Fibroblast of peridontal ligament (primary cell): ENCODE measurements at regions not wholly inside any gene's neighbourhood (a gene's known extent, or its start where the extent isn't known, plus 50 kb on each side); places are given as distances from the start of the nearest gene placed in this dataset.
"Not testable (repeated sequence)": the region's sequence is repeated elsewhere in the genome, so short reads cannot be mapped to it uniquely, and the experiment has no call there.

Source experiments
- DNase-seq: peaks from one replicate; pipeline ENCODE4 v3.0.0-alpha.2; 2010; ENCODE audit errors: extremely low read depth

DNA sequence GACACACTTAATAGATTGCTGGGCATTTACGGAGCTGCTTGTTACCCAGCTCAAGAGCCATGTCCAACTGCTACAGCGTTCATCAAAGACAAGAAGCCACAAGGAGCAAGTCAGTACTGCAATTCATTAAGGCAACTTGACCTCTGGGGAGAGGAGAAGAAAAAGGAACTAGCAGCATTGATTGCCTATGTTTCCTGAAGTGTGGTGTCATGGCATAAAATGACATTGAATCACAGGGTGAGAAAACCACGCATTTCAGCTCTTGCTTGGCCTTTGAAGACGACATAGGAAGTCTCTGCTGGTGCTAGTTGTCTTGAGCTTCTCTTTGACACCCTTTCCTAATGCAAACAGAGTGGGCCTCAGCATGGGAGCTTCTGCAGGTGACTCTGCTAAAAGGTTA lies 139.1 kb downstream of the CDH26 start:
- DNase-seq: no peak

DNA sequence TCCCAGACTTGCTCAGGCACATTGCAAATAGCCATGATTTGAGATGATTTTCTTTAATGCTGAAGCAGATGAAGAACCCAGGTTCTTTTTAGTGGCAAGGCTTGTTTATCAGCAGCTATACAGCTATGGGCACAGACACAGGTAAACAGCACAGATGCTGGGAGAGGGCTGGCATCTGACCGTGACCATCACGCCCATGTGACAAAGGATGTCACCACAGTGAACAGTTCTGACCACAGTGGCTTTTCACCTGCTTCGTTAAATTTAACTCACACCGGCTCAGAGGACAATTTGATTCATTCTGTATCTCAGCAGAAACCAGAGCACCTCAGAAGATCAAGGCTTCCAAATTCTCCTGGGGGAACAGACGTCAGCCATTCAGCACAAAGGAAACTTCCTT lies 142.6 kb downstream of the CDH26 start:
- no peak for DNase-seq

- no peak for DNase-seq
Observed at GRCh38 chr20:60101201-60101890, 143.1 kb downstream of the CDH26 start.

DNA sequence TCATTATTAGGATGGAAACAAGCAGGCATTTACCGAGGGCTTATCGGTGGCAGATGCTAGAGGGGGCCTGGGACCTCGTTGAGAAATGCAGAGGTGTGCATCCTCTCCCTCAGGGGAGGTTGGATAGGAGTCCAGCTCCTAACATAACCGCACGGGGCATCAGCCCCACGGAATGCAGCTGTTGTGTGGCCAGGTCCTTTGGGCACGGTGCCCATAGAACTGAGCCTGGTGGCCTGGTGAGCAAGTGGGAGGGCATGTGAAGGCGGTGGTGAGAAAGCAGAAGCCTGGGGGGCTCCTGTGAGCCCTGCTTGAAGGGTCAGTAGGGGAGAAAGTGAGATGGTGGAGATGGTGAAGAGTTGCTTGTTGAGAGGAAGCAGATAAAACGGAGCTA lies 143.7 kb downstream of the CDH26 start:
- no peak for DNase-seq

- no peak for DNase-seq
Observed at GRCh38 chr20:60102665-60103210, 144.5 kb downstream of the CDH26 start.

GRCh38 chr20:60104993-60105803 lies 147.0 kb downstream of the CDH26 start:
- no peak for DNase-seq

DNA sequence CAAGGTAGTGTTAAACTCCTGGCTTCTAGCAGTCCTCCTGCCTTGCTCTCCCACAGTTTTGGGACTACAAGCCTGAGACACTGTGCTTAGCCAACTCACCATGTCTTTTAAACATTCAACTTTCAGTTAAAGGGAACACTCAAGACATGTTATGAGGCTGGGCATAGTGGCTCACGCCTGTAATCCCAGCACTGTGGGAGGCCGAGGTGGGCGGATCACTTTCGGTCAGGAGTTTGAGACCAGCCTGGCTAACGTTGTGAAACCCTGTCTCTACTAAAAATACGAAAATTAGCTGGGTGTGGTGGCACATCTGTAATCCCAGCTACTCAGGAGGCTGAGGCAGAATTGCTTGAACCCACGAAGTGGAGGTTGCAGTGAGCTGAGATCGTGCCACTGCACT lies 148.0 kb downstream of the CDH26 start:
- DNase-seq: not testable (repeated sequence)

GRCh38 chr20:60107621-60108390 lies 149.6 kb downstream of the CDH26 start:
- no peak for DNase-seq

DNA sequence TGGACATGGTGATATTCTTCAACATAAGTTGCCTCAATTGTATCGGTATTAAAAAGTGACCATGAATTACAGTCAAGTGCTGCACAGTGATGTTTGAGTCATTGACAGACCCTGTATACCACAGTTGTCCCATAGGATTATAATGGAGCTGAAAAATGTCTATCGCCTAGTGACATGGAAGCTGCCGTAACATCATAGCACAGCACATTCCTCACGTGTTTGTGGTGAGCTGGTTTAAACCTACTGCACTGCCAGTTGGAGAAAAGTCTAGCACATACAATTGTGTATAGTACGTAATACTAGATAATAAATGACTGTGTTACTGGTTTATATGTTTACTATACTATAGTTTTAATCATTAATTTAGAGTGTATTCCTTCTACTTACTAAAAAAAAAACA lies 150.2 kb downstream of the CDH26 start:
- no peak for DNase-seq

DNA sequence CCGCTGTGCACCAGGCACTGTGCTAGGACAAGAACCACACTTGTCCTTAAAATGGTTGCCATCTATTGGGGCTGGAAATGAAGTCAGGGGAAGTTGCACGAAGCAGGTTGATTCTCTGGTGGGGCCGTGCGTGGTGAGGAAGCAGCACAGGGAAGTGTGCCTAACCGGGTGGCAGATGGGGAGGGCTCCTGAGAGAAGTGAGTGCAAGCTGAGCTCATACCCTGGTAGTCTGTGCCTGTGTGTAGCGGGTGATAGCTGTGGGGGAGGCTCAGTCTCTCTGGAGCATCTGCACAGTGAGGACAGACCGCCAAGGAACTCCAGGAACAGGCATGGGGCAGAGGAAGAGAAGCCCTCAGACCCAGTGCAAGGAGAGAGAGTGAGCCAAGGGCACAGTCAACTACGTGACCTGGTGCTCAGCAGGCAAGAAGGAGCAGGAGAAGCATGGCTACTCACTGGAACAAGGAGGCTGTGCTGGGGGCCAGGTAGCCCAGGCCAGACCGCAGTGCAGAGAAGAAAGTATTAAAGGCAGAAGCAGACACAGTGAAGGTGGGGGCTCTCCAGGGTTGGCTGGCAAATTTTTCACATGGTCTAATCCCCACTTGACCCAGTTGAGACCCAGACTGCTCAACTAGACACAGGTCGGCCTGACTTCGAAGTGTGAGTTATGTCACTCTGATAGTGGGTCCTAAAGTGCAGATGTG lies 155.0 kb downstream of the CDH26 start:
- no peak for DNase-seq

DNA sequence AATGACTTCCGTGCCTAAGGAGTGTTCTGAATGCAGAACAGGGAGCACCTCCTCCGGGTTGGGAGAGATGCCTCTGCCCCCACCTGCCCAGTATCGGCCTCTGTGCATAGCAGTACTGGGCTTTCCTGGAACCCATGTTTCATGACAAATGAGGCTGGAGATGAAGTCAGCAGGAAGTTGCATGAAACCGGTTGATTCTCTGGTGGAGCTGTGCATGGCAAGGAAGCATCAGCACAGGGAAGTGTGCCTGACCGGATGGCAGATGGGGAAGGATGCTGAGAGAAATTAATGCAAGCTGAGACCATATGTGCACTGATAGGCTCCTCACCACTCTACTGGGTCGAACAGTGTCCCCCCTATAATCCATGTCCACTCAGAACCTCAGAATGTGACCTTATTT lies 155.5 kb downstream of the CDH26 start:
- DNase-seq: no peak

- DNase-seq: no peak
Observed at GRCh38 chr20:60115451-60115850, 157.2 kb downstream of the CDH26 start.

- no peak for DNase-seq
Observed at GRCh38 chr20:60116128-60116909, 158.1 kb downstream of the CDH26 start.

DNA sequence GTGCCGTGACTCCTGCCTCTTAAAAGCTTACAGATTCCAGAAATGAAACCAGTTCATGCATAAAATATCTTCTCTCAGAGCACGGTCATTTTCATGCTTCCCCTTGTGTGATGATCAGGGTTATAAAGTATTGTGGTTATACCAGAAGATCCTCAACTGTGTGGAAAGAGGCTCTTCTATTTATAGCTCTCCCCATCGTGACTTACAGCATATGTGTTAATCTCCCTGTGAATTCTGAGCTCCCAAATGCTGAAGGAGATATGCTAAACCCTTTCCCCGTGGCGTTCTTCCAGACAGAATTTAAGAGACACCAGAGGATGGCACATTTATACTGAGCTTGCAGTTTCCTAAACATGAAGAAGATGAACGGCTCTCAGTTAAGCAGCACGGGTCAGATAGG lies 158.8 kb downstream of the CDH26 start:
- DNase-seq: peak; percentile 3

DNA sequence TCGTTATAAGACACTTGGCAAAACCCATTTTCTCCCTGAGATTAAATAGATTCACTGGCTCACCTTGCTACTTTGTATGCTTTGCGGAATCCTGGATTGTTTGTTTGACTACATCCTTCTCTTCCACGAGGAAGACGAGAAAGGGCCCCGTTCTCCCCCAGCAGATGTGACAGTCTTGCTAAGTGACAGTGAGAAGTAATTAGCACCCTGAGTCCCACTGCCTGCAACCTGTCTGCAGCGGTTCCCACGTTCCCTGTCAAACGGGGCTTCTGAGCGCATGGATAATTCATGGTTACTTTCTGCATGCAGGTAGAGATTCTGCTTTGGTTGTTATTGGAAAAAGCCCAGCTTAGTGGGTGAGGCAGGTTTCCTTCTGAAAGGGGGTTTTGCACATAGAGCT lies 163.7 kb downstream of the CDH26 start:
- no peak for DNase-seq

DNA sequence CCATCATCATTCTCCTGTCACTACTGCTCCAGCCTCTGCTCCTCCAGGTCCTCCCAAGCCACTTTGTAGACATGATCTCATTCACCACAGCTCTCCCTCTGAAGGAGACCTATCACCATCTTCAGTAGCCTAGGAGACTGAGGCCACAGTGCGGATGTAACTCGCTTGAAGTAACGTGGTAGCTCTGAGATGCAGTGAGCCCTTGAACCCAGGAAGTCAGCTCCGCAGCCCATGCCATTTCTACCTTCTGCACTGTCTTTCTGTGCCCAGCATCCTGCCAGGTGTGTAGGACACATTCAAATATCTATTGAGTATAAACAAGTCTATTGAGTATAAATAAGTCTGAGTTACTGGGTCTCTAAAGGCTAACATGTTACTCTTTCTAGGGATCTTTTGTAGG lies 164.4 kb downstream of the CDH26 start:
- DNase-seq: no peak

GRCh38 chr20:60123096-60123495 lies 164.9 kb downstream of the CDH26 start:
- no peak for DNase-seq

DNA sequence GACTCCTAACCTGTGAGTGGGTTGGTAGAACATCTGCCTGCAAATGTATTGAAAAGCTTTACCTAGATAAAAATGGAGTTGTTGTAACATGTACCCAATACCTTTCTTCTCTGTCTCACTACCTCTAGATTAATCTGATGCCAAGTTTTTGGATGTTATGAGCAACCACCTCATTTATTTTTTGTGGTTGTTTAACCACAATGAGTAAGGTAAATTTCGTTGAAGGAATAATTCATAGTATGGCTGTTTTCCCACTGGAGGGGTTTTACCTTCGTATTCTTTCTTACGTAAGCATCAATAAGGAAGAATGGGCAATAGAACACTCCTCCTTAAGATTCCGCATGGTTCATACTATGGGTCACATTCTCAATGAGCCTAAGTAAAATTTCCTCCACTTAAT lies 165.4 kb downstream of the CDH26 start:
- DNase-seq: no peak

- DNase-seq: no peak
Observed at GRCh38 chr20:60124776-60125381, 166.7 kb downstream of the CDH26 start.

GRCh38 chr20:60125513-60125912 lies 167.3 kb downstream of the CDH26 start:
- DNase-seq: no peak

DNA sequence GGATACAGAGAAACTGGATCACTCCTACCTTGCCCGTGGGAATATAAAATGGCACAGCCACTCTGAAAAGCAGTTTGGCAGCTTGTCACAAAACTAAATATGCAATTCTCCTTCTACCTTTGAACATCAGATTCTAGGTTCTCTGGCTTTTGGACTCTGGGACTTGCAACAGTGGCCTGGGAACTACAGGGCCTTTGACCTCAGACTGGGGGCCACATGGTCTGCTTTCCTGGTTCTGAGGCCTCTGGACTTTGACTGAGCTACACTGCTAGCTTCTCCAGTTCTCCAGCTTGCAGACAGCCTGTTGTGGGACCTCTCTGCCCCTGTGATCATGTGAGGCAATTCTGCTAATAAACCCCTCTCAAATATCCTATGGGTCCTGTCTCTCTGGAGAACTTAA lies 168.8 kb downstream of the CDH26 start:
- no peak for DNase-seq
